Caco-2 (cell line): ENCODE measurements at regions not wholly inside any gene's neighbourhood (a gene's known extent, or its start where the extent isn't known, plus 50 kb on each side); places are given as distances from the start of the nearest gene placed in this dataset.

Experiments
- BruUV-seq: library from RNA; stranded (reverse); fragments of 400-500 nt; replicated peaks from 2 replicates; lab custom pipeline; 2021; lab: Mats Ljungman, UMichigan
- CTCF ChIA-PET: fragments of 300-600 bp; sonication (Branson Sonifier 250); formaldehyde crosslinking; loops from one replicate; lab custom pipeline; 2022; ENCODE audit warnings: antibody characterized with exemption; lab: Charles Lee
- POLR2A ChIA-PET: fragments of 300-600 bp; sonication (Branson Sonifier 250); formaldehyde crosslinking; loops from one replicate; lab custom pipeline; 2022; ENCODE audit warnings: antibody characterized with exemption; lab: Charles Lee
- DNase-seq, 2 experiments: peaks; one replicate each; pipeline versions ENCODE4 v3.0.0 to v3.0.0-alpha.2; 2020 to 2022
- H3K27me3 ChIP-seq: replicated peaks from 2 replicates; pipeline ENCODE4 v1.6.0; 2011; ENCODE audit warnings: low read length; ENCODE audit not compliant: control insufficient read depth, insufficient read depth
- H3K36me3 ChIP-seq: 2 replicates; pipeline ENCODE4 v1.5.1; 2011; ENCODE audit warnings: low read length; ENCODE audit not compliant: control insufficient read depth, insufficient read depth
- H3K4me1 ChIP-seq: fragments of 250-450 bp; sonication (Bioruptor Pico); 2 replicates; pipeline ENCODE4 v1.5.1; 2020; ENCODE audit warnings: mild to moderate bottlenecking
- H3K4me3 ChIP-seq: 2 replicates; pipeline ENCODE4 v1.5.1; 2011; ENCODE audit warnings: low read depth, mild to moderate bottlenecking, control low read depth, low read length
- H3K9me3 ChIP-seq: fragments of 250-450 bp; sonication (Bioruptor Pico); 2 replicates; pipeline ENCODE4 v1.5.1; 2020; ENCODE audit warnings: mild to moderate bottlenecking, moderate library complexity
- H3K27ac Mint-ChIP-seq: one replicate; pipeline ENCODE4 v1.8.0; 2022; ENCODE audit warnings: mixed read lengths; ENCODE audit not compliant: unreplicated experiment
- H3K27me3 Mint-ChIP-seq: one replicate; pipeline ENCODE4 v1.8.0; 2022; ENCODE audit warnings: mixed read lengths; ENCODE audit not compliant: insufficient read depth, unreplicated experiment
- H3K36me3 Mint-ChIP-seq: one replicate; pipeline ENCODE4 v1.8.0; 2022; ENCODE audit warnings: mild to moderate bottlenecking, mixed read lengths; ENCODE audit not compliant: insufficient read depth, unreplicated experiment
- H3K4me1 Mint-ChIP-seq: one replicate; pipeline ENCODE4 v1.8.0; 2022; ENCODE audit warnings: low read depth, mixed read lengths; ENCODE audit not compliant: unreplicated experiment
- H3K4me3 Mint-ChIP-seq: one replicate; pipeline ENCODE4 v1.8.0; 2022; ENCODE audit warnings: mild to moderate bottlenecking, moderate library complexity, mixed read lengths; ENCODE audit not compliant: unreplicated experiment
- H3K9me3 Mint-ChIP-seq: one replicate; pipeline ENCODE4 v1.8.0; 2022; ENCODE audit warnings: mixed read lengths; ENCODE audit not compliant: unreplicated experiment
- CTCF ChIP-seq, 2 experiments: fragments of 200-600 bp in 1 of 2; IDR thresholded peaks; 1 replicate in 1 of 2; 2 replicates in 1 of 2; pipeline versions ENCODE4 v1.5.1 to v1.8.0; 2011 to 2022; ENCODE audit warnings: antibody characterized with exemption in 1 of 2, control low read depth in 1 of 2, inconsistent platforms in 1 of 2, low read depth in 1 of 2, low read length in 1 of 2, mild to moderate bottlenecking in 1 of 2, moderate library complexity in 1 of 2; ENCODE audit not compliant: insufficient read depth in 1 of 2, severe bottlenecking in 1 of 2, unreplicated experiment in 1 of 2
- intact Hi-C: fragments of 100-400 bp; cut with micrococcal nuclease; formaldehyde crosslinking; loops from one replicate; pipeline ENCODE4 v1.10.0; 2022; ENCODE audit not compliant: unreplicated experiment

GRCh38 chr5:56503929-56504328 is 270.8 kb upstream of the ANKRD55 start:
- Histone ChIP-seq H3K9me3 (0 out of 2 replicates have a peak, but pooled peaks cover 3% of the 10 kb centered on the region), H3K36me3 (no peaks in the 10 kb centered on the region), H3K27me3 (no peaks in the 10 kb centered on the region), H3K4me3 (no peak overlapping the region), H3K4me1 (peaks cover 62% of the 10 kb centered on the region)
- BruUV-seq: no TSS peak
- Mint-ChIP-seq H3K36me3 (no peaks in the 10 kb centered on the region), H3K27ac (no peak overlapping the region), H3K27me3 (no peaks in the 10 kb centered on the region), H3K4me1 (peaks cover 36% of the 10 kb centered on the region), H3K4me3 (no peak overlapping the region), H3K9me3 (no peaks in the 10 kb centered on the region)
- ChIA-PET POLR2A (no interaction called here), CTCF (no interaction called here)
- no peak for DNase-seq
- intact Hi-C loops: no loop called here
- no peak for TF ChIP-seq CTCF (IDR thresholded peaks at IDR 0.05; ENCODE audit: insufficient read depth in 1 of 2, low read depth in 1 of 2, low read length in 1 of 2, severe bottlenecking in 1 of 2, unreplicated experiment in 1 of 2)

GRCh38 chr5:56501781-56502557 is 268.8 kb upstream of the ANKRD55 start:
- Histone ChIP-seq H3K36me3 (no peaks in the 10 kb centered on the region), H3K27me3 (no peaks in the 10 kb centered on the region), H3K4me1 (peaks cover 42% of the 10 kb centered on the region), H3K9me3 (0 out of 2 replicates have a peak, but pooled peaks cover 5% of the 10 kb centered on the region), H3K4me3 (no peak overlapping the region)
- no peaks in the 10 kb centered on the region for H3K27me3 Mint-ChIP-seq
- ChIA-PET CTCF (no interaction called here), POLR2A (no interaction called here)
- H3K4me3 Mint-ChIP-seq: no peak overlapping the region
- no peak for DNase-seq
- H3K4me1 Mint-ChIP-seq: peaks cover 20% of the 10 kb centered on the region
- H3K27ac Mint-ChIP-seq: no peak overlapping the region
- TF ChIP-seq CTCF (IDR thresholded peaks at IDR 0.05; ENCODE audit: insufficient read depth in 1 of 2, low read depth in 1 of 2, low read length in 1 of 2, severe bottlenecking in 1 of 2, unreplicated experiment in 1 of 2): no peak
- no peaks in the 10 kb centered on the region for H3K9me3 Mint-ChIP-seq
- intact Hi-C loops: no loop called here
- BruUV-seq: no TSS peak
- H3K36me3 Mint-ChIP-seq: no peaks in the 10 kb centered on the region

- no peak for TF ChIP-seq CTCF (IDR thresholded peaks at IDR 0.05; ENCODE audit: insufficient read depth in 1 of 2, low read depth in 1 of 2, low read length in 1 of 2, severe bottlenecking in 1 of 2, unreplicated experiment in 1 of 2)
- Histone ChIP-seq H3K4me1 (peaks cover 23% of the 10 kb centered on the region), H3K27me3 (no peaks in the 10 kb centered on the region), H3K9me3 (0 out of 2 replicates have a peak, but pooled peaks cover 5% of the 10 kb centered on the region), H3K4me3 (no peak overlapping the region), H3K36me3 (no peaks in the 10 kb centered on the region)
- Mint-ChIP-seq H3K4me3 (no peak overlapping the region), H3K27ac (no peak overlapping the region), H3K9me3 (no peaks in the 10 kb centered on the region), H3K27me3 (no peaks in the 10 kb centered on the region), H3K4me1 (peaks cover 17% of the 10 kb centered on the region), H3K36me3 (no peaks in the 10 kb centered on the region)
- no TSS peak for BruUV-seq
- ChIA-PET POLR2A (no interaction called here), CTCF (no interaction called here)
- DNase-seq: no peak
- intact Hi-C loops: no loop called here
Measured at GRCh38 chr5:56499901-56500300, 266.8 kb upstream of the ANKRD55 start.
